Thoracic aorta (tissue), 2 donors: ENCODE measurements at regions not wholly inside any gene's neighbourhood (a gene's known extent, or its start where the extent isn't known, plus 50 kb on each side); places are given as distances from the start of the nearest gene placed in this dataset.

Experiments
- ATAC-seq: fragments of 150-250 bp; one replicate; pipeline ENCODE4 v1.8.0; 2017; ENCODE audit warnings: low read depth; ENCODE audit not compliant: insufficient number of reproducible peaks, low FRiP score
- DNase-seq: peaks from one replicate; pipeline ENCODE4 v3.0.0-alpha.2; 2020; ENCODE audit warnings: low spot score
- H3K27ac ChIP-seq, 2 donors: fragments of 200-600 bp; sonication (generic); 1 replicate in 1 of 2; 2 replicates in 1 of 2; pipeline ENCODE4 v1.5.1; 2016; ENCODE audit warnings: mild to moderate bottlenecking in 2 of 2, moderate library complexity in 2 of 2
- H3K27me3 ChIP-seq: fragments of 200-600 bp; sonication (generic); replicated peaks from 2 replicates; pipeline ENCODE4 v1.6.0; 2016; ENCODE audit warnings: mild to moderate bottlenecking; ENCODE audit not compliant: insufficient read depth
- H3K36me3 ChIP-seq: fragments of 200-600 bp; sonication (generic); one replicate; pipeline ENCODE4 v1.5.1; 2016
- H3K4me1 ChIP-seq, 2 donors: fragments of 200-600 bp; sonication (generic); 1 replicate in 1 of 2; 2 replicates in 1 of 2; pipeline versions ENCODE4 v1.5.1 to v1.6.0; 2016; ENCODE audit warnings: low read depth in 2 of 2, mild to moderate bottlenecking in 1 of 2; ENCODE audit not compliant: control insufficient read depth in 1 of 2
- H3K4me3 ChIP-seq: fragments of 200-600 bp; sonication (generic); 2 replicates; pipeline ENCODE4 v1.5.1; 2016; ENCODE audit warnings: mild to moderate bottlenecking
- H3K9me3 ChIP-seq: fragments of 200-600 bp; sonication (generic); 2 replicates; pipeline ENCODE4 v1.5.1; 2016
- TF ChIP-seq, protein P1 (sequence below): fragments of 200-600 bp; sonication (generic); IDR thresholded peaks from one replicate; pipeline ENCODE4 v1.5.1; 2019; ENCODE audit warnings: antibody characterized with exemption

DNA sequence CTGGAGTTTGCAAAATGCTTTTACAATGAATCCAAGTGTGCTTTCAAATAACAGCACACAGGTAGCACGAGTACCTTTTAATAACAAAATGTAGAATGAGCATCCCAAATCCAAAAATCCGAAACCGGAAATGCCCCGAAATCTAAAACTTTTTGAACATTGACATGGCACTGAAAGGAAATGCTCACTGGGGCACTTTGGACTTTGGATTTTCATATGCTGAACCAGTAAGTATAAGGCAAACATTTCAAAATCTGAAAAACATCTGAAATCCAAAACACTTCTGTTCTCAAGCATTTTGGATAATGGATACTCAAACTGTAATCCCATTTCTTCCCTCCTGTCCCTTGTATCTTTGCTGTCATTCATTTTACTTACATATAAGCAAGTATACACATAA, 50.1 kb downstream of the GCNT4 start:
- DNase-seq = no peak
- no peaks in the 10 kb centered on the region for H3K27me3 ChIP-seq
- ATAC-seq = no peak
- H3K36me3 ChIP-seq = no peaks in the 10 kb centered on the region
- H3K9me3 ChIP-seq = peaks cover 12% of the 10 kb centered on the region
- TF ChIP-seq, protein P1, sequence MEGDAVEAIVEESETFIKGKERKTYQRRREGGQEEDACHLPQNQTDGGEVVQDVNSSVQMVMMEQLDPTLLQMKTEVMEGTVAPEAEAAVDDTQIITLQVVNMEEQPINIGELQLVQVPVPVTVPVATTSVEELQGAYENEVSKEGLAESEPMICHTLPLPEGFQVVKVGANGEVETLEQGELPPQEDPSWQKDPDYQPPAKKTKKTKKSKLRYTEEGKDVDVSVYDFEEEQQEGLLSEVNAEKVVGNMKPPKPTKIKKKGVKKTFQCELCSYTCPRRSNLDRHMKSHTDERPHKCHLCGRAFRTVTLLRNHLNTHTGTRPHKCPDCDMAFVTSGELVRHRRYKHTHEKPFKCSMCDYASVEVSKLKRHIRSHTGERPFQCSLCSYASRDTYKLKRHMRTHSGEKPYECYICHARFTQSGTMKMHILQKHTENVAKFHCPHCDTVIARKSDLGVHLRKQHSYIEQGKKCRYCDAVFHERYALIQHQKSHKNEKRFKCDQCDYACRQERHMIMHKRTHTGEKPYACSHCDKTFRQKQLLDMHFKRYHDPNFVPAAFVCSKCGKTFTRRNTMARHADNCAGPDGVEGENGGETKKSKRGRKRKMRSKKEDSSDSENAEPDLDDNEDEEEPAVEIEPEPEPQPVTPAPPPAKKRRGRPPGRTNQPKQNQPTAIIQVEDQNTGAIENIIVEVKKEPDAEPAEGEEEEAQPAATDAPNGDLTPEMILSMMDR = no peak
- H3K4me1 ChIP-seq = no peaks in the 10 kb centered on the region
- H3K4me3 ChIP-seq = no peak overlapping the region
- no peak overlapping the region for H3K27ac ChIP-seq

DNA sequence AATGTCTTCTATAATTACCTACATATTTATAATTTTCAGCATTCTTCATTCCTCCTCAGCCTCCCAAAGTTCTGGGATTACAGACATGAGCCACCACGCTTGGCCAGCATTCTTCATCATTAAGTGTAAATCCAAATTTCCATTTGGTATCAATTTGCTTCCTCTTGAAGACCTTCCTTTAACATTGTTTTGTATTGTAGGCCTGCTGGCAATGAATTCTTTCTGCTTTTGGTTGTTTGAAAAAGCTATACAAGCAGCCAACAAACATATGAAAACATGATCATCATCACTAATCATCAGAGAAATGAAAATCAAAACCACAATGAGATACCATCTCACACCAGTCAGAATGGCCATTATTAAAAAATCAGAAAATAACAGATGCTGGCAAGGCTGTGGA, 56.4 kb downstream of the GCNT4 start:
- H3K9me3 ChIP-seq = no peaks in the 10 kb centered on the region
- no peak for DNase-seq
- H3K36me3 ChIP-seq = no peaks in the 10 kb centered on the region
- no peak for ATAC-seq
- H3K4me3 ChIP-seq = no peak overlapping the region
- TF ChIP-seq, protein P1 = no peak
- no peaks in the 10 kb centered on the region for H3K27me3 ChIP-seq
- no peaks in the 10 kb centered on the region for H3K4me1 ChIP-seq
- H3K27ac ChIP-seq = no peak overlapping the region

DNA sequence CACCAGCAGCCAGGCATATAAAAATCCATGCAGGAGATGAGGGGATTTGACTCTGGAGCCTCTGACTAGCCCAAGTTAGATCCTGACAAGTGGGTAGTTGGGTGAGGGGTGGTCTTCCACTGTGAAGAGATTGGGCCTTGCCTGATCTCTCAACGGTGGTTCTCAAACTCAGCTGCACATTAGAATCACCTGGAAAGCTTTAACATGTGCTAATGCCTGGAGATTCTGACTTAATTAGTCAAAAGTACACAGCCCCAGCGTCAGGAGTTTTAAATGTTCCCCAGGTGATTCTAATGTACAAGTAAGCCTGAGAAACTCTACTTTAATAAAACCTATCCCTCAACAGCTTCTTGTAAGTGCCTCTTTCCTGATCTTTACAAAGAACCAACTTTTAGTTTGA, 57.5 kb downstream of the GCNT4 start:
- H3K4me1 ChIP-seq = no peaks in the 10 kb centered on the region
- no peak for ATAC-seq
- TF ChIP-seq, protein P1 = no peak
- H3K9me3 ChIP-seq = no peaks in the 10 kb centered on the region
- H3K4me3 ChIP-seq = no peak overlapping the region
- H3K36me3 ChIP-seq = no peaks in the 10 kb centered on the region
- no peak for DNase-seq
- H3K27ac ChIP-seq = no peak overlapping the region
- no peaks in the 10 kb centered on the region for H3K27me3 ChIP-seq

DNA sequence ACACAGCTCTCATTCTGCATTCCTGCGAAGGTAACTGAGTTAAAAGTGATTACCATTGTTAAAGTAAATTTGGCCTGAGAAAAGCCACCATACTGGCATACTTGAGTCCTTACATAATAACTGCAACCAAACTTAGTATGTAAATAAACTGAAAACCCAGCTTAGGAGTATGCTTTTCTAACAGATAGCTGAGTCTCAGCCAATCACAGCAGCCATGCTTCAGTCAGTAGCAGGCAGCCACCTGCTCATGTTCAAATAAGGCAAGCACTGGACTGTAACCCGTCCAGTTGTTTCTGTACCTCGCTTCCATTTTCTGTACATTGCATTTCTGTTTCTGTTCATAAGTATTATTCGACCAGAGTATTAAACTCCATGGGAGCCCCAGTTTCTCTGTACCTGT, 58.6 kb downstream of the GCNT4 start:
- no peaks in the 10 kb centered on the region for H3K4me1 ChIP-seq
- no peak overlapping the region for H3K27ac ChIP-seq
- no peaks in the 10 kb centered on the region for H3K36me3 ChIP-seq
- no peaks in the 10 kb centered on the region for H3K27me3 ChIP-seq
- H3K9me3 ChIP-seq = no peaks in the 10 kb centered on the region
- TF ChIP-seq, protein P1 = no peak
- no peak for DNase-seq
- ATAC-seq = no peak
- H3K4me3 ChIP-seq = no peak overlapping the region

DNA sequence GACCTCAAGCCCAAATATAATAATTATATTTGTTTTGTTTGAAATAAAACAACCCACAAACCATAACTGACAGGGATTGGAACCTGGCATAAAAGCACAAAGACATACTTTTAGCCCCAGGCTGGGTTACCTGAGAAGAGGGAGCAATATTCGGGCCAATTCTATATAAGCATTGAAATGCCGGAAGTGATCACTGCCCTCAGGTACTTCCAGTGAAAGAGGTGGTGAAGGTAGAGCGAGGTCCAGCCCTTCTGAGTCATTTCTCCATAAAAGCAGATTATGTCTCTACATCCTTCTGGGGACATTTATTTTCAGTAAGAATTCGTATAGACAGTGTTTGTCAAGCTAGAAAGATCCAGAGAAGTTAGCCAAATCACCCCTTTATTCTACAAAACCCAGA, 59.6 kb downstream of the GCNT4 start:
- H3K27ac ChIP-seq = no peak overlapping the region
- TF ChIP-seq, protein P1 = no peak
- no peaks in the 10 kb centered on the region for H3K27me3 ChIP-seq
- no peaks in the 10 kb centered on the region for H3K36me3 ChIP-seq
- DNase-seq (no peak), ATAC-seq (no peak)
- no peak overlapping the region for H3K4me3 ChIP-seq
- H3K4me1 ChIP-seq = no peaks in the 10 kb centered on the region
- no peaks in the 10 kb centered on the region for H3K9me3 ChIP-seq
